GM23338 (cell line): ENCODE measurements at regions not wholly inside any gene's neighbourhood (a gene's known extent, or its start where the extent isn't known, plus 50 kb on each side); places are given as distances from the start of the nearest gene placed in this dataset.

ENCODE experiments used
- ATAC-seq: fragments of 200-7000 bp; cut with Tn5 transposase; 3 replicates; pipeline ENCODE4 v1.9.1; 2020
- DNase-seq: peaks from one replicate; pipeline ENCODE4 v3.0.0-alpha.2; 2015; ENCODE audit warnings: low spot score
- H2AFZ ChIP-seq: fragments of 200-600 bp; sonication (generic); 2 replicates; pipeline ENCODE4 v1.8.0; 2016; ENCODE audit warnings: antibody characterized with exemption, mild to moderate bottlenecking, moderate library complexity
- H3F3A ChIP-seq: fragments of 200-600 bp; sonication (generic); replicated peaks from 2 replicates; pipeline ENCODE4 v1.8.0; 2017; ENCODE audit warnings: antibody characterized with exemption, mixed run types, low read depth
- H3K27ac ChIP-seq: fragments of 200-600 bp; sonication (generic); 2 replicates; pipeline ENCODE4 v1.6.1; 2016; ENCODE audit warnings: low read depth
- H3K27me3 ChIP-seq: fragments of 200-600 bp; sonication (generic); 2 replicates; pipeline ENCODE4 v1.8.0; 2016; ENCODE audit warnings: mild to moderate bottlenecking, mixed run types, moderate library complexity; ENCODE audit not compliant: insufficient read depth
- H3K36me3 ChIP-seq: fragments of 200-600 bp; sonication (generic); 2 replicates; pipeline ENCODE4 v1.8.0; 2016; ENCODE audit warnings: mild to moderate bottlenecking; ENCODE audit not compliant: insufficient read depth
- H3K4me1 ChIP-seq: fragments of 200-600 bp; sonication (generic); 2 replicates; pipeline ENCODE4 v1.8.0; 2016; ENCODE audit warnings: mild to moderate bottlenecking, moderate library complexity; ENCODE audit not compliant: insufficient read depth
- H3K4me2 ChIP-seq: fragments of 200-600 bp; sonication (generic); 2 replicates; pipeline ENCODE4 v1.7.1; 2017; ENCODE audit warnings: mixed run types
- H3K4me3 ChIP-seq: fragments of 200-600 bp; sonication (generic); 2 replicates; pipeline ENCODE4 v1.6.1; 2016; ENCODE audit warnings: mixed run types
- H3K79me2 ChIP-seq: fragments of 200-600 bp; sonication (generic); replicated peaks from 2 replicates; pipeline ENCODE4 v1.8.0; 2017; ENCODE audit warnings: mild to moderate bottlenecking; ENCODE audit not compliant: insufficient read depth
- H3K9me2 ChIP-seq: fragments of 200-600 bp; sonication (generic); 2 replicates; pipeline ENCODE4 v1.8.0; 2017; ENCODE audit not compliant: insufficient read depth
- H4K20me1 ChIP-seq: fragments of 200-600 bp; sonication (generic); replicated peaks from 2 replicates; pipeline ENCODE4 v1.8.0; 2017; ENCODE audit warnings: mild to moderate bottlenecking; ENCODE audit not compliant: insufficient read depth
- H3K27ac Mint-ChIP-seq: 2 replicates; pipeline ENCODE4 v1.8.0; 2020; ENCODE audit warnings: inconsistent platforms, mild to moderate bottlenecking, moderate library complexity, mixed read lengths
- H3K27me3 Mint-ChIP-seq: 3 replicates; pipeline ENCODE4 v1.8.0; 2022; ENCODE audit warnings: low read depth, mild to moderate bottlenecking, moderate library complexity, mixed read lengths, inconsistent platforms; ENCODE audit not compliant: insufficient read depth, poor library complexity
- H3K36me3 Mint-ChIP-seq: 3 replicates; pipeline ENCODE4 v1.8.0; 2021; ENCODE audit warnings: low read depth, mild to moderate bottlenecking, inconsistent platforms, moderate library complexity, mixed read lengths
- H3K4me1 Mint-ChIP-seq: 3 replicates; pipeline ENCODE4 v1.8.0; 2020; ENCODE audit warnings: mild to moderate bottlenecking, inconsistent platforms, mixed read lengths
- H3K4me3 Mint-ChIP-seq: 3 replicates; pipeline ENCODE4 v1.8.0; 2021; ENCODE audit warnings: moderate library complexity, mild to moderate bottlenecking, inconsistent platforms, mixed read lengths
- H3K9me3 Mint-ChIP-seq: 3 replicates; pipeline ENCODE4 v1.8.0; 2020; ENCODE audit warnings: moderate library complexity, mild to moderate bottlenecking, inconsistent platforms, mixed read lengths
- CREB1 ChIP-seq: fragments of 250-450 bp; sonication (Bioruptor Pico); IDR thresholded peaks from 2 replicates; pipeline ENCODE4 v1.5.0; 2020; ENCODE audit warnings: low read depth, mild to moderate bottlenecking, moderate library complexity
- CTCF ChIP-seq, 2 experiments: fragments of 200-600 bp in 1 of 2; sonication (generic) in 1 of 2; conservative IDR thresholded peaks; 2 replicates each; pipeline versions ENCODE4 v1.5.1 to v1.6.1; 2016 to 2017; ENCODE audit warnings: antibody characterized with exemption in 2 of 2, low read depth in 2 of 2, mild to moderate bottlenecking in 2 of 2, moderate library complexity in 1 of 2
- ETS1 ChIP-seq: IDR thresholded peaks from 2 replicates; pipeline ENCODE4 v1.6.1; 2016; ENCODE audit warnings: antibody characterized with exemption
- EZH2 ChIP-seq: fragments of 200-600 bp; sonication (generic); IDR thresholded peaks from one replicate; pipeline ENCODE4 v1.8.0; 2017; ENCODE audit warnings: antibody characterized with exemption, mild to moderate bottlenecking, low read depth; ENCODE audit not compliant: unreplicated experiment
- EZH2phosphoT487 ChIP-seq: fragments of 200-600 bp; sonication (generic); IDR thresholded peaks from one replicate; pipeline ENCODE4 v1.8.1; 2018; ENCODE audit warnings: antibody characterized with exemption; ENCODE audit not compliant: unreplicated experiment
- NANOG ChIP-seq: IDR thresholded peaks from 2 replicates; pipeline ENCODE4 v1.6.1; 2016; ENCODE audit warnings: antibody characterized with exemption, borderline replicate concordance
- REST ChIP-seq: IDR thresholded peaks from one replicate; pipeline ENCODE4 v1.6.1; 2018; ENCODE audit warnings: antibody characterized with exemption; ENCODE audit not compliant: unreplicated experiment
- ZNF114 ChIP-seq: fragments of 250-450 bp; sonication (Bioruptor Pico); IDR thresholded peaks from 2 replicates; pipeline ENCODE4 v1.5.0; 2020; ENCODE audit warnings: mild to moderate bottlenecking, moderate library complexity
- ZNF331 ChIP-seq: fragments of 250-450 bp; sonication (Bioruptor Pico); IDR thresholded peaks from 2 replicates; pipeline ENCODE4 v1.5.0; 2020; ENCODE audit warnings: low read depth, mild to moderate bottlenecking, moderate library complexity
- ZNF462 ChIP-seq: fragments of 250-450 bp; sonication (Bioruptor Pico); IDR thresholded peaks from 2 replicates; pipeline ENCODE4 v1.5.0; 2020; ENCODE audit warnings: mild to moderate bottlenecking, moderate library complexity

- no peak for TF ChIP-seq CTCF (conservative IDR thresholded peaks at IDR 0.05; ENCODE audit: low read depth in 2 of 2)
- no peak for TF ChIP-seq ZNF331 (CRISPR knock-in tag)
- TF ChIP-seq REST, result no peak
Observed at GRCh38 chr11:104666624-104667023, 231.6 kb downstream of the CASP12 start (continued).

- no peaks in the 10 kb centered on the region for H3K36me3 Mint-ChIP-seq
- Histone ChIP-seq H3K36me3 (no peaks in the 10 kb centered on the region), H3K27ac (no peak overlapping the region), H3K79me2 (no peaks in the 10 kb centered on the region), H3K4me1 (peaks cover 2% of the 10 kb centered on the region; the same call in 1 of the 2 replicates), H3K4me3 (no peak overlapping the region), H3F3A (no peaks in the 10 kb centered on the region), H3K4me2 (no peak overlapping the region), H4K20me1 (no peaks in the 10 kb centered on the region), H2AFZ (no peak overlapping the region), H3K27me3 (no peaks in the 10 kb centered on the region), H3K9me2 (no peaks in the 10 kb centered on the region; the same call in 1 of the 2 replicates)
- H3K4me1 Mint-ChIP-seq, result no peaks in the 10 kb centered on the region
- H3K27me3 Mint-ChIP-seq, result no peaks in the 10 kb centered on the region
- DNase-seq, result no peak
- no peak overlapping the region for H3K27ac Mint-ChIP-seq
- ATAC-seq, result no peak
- H3K4me3 Mint-ChIP-seq, result no peak overlapping the region
- H3K9me3 Mint-ChIP-seq, result no peaks in the 10 kb centered on the region
- no peak for TF ChIP-seq EZH2
- no peak for TF ChIP-seq ZNF331 (CRISPR knock-in tag)
- no peak for TF ChIP-seq ZNF114
- no peak for TF ChIP-seq ZNF462 (CRISPR knock-in tag)
- TF ChIP-seq ETS1, result no peak
- no peak for TF ChIP-seq EZH2phosphoT487
- TF ChIP-seq NANOG, result no peak
- TF ChIP-seq CREB1 (CRISPR knock-in tag), result no peak
- no peak for TF ChIP-seq CTCF (conservative IDR thresholded peaks at IDR 0.05; ENCODE audit: low read depth in 2 of 2)
Observed at GRCh38 chr11:104665641-104666040, 232.6 kb downstream of the CASP12 start.
